Activated CD4-positive, alpha-beta memory T cell treated with anti-CD3 and anti-CD28 coated beads for 36 hours (primary cell): ENCODE measurements at regions not wholly inside any gene's neighbourhood (a gene's known extent, or its start where the extent isn't known, plus 50 kb on each side); places are given as distances from the start of the nearest gene placed in this dataset.

Experiments used
- CTCF ChIA-PET: fragments of 350-600 bp; sonication (Branson Sonifier 250); formaldehyde crosslinking; loops from one replicate; lab custom pipeline; 2021; ENCODE audit warnings: antibody characterized with exemption, inconsistent platforms; lab: Charles Lee
- POLR2A ChIA-PET: fragments of 350-600 bp; sonication (Branson Sonifier 250); formaldehyde crosslinking; loops from one replicate; lab custom pipeline; 2021; ENCODE audit warnings: antibody characterized with exemption; lab: Charles Lee
- DNase-seq: peaks from one replicate; pipeline ENCODE4 v3.0.0-alpha.2; 2020
- H3K27ac Mint-ChIP-seq: one replicate; pipeline ENCODE4 v1.8.0; 2021; ENCODE audit warnings: mixed read lengths
- H3K27me3 Mint-ChIP-seq: one replicate; pipeline ENCODE4 v1.8.0; 2021; ENCODE audit warnings: mixed read lengths
- H3K36me3 Mint-ChIP-seq: one replicate; pipeline ENCODE4 v1.8.0; 2021; ENCODE audit warnings: mixed read lengths
- H3K4me1 Mint-ChIP-seq: one replicate; pipeline ENCODE4 v1.8.0; 2021; ENCODE audit warnings: low read depth, mixed read lengths
- H3K4me3 Mint-ChIP-seq: one replicate; pipeline ENCODE4 v1.8.0; 2021; ENCODE audit warnings: mild to moderate bottlenecking, mixed read lengths
- H3K9me3 Mint-ChIP-seq: one replicate; pipeline ENCODE4 v1.8.0; 2021; ENCODE audit warnings: mixed read lengths
- intact Hi-C: fragments of 100-400 bp; cut with micrococcal nuclease; formaldehyde crosslinking; loops from one replicate; pipeline ENCODE4 v1.15.1; 2023

DNA sequence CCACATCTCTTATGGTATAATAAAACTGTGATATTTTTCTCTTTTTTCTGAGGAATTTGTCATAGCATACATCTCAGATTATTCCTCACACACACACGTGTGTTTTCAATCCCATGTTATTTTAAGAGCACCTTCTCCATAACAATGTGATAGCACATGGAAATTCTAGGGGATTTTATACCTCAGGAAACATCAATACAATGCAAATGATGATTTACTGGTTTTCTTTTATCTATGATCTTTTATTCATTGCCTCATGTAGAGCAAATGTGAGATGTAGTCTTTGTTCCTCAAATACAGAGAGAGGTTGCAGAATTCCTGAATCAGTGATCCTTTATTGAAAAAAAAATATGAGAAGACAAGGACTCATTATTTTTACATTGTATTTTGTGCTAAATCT, 128.3 kb upstream of the ROBO1 start:
- Mint-ChIP-seq H3K4me3 (no peak overlapping the region), H3K9me3 (peaks cover 18% of the 10 kb centered on the region), H3K27me3 (no peaks in the 10 kb centered on the region), H3K36me3 (no peaks in the 10 kb centered on the region), H3K27ac (no peak overlapping the region), H3K4me1 (no peaks in the 10 kb centered on the region)
- intact Hi-C loops = no loop called here
- ChIA-PET POLR2A (no interaction called here), CTCF (no interaction called here)
- DNase-seq = no peak

DNA sequence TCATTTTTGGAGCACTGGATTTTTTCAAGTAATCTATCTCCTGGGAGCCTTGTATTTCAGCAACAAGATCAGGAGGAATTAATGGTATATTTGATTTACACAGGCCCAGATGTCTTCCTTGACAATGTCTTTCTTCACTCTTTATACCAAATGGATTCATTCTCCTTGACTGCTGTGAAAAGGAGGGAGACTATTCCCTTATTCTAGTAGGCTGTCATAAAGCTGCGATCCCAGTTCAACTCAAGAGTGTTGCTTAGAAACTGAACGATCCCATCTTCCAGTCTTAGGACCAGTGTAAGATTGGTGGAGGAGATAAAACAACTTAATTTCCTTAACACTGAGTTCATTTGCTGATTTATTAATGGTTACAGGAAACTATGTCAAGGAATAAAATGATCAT, 119.4 kb upstream of the ROBO1 start:
- Mint-ChIP-seq H3K27me3 (no peaks in the 10 kb centered on the region), H3K36me3 (no peaks in the 10 kb centered on the region), H3K27ac (no peak overlapping the region), H3K9me3 (peaks cover 5% of the 10 kb centered on the region), H3K4me1 (no peaks in the 10 kb centered on the region), H3K4me3 (no peak overlapping the region)
- ChIA-PET POLR2A (no interaction called here), CTCF (no interaction called here)
- no peak for DNase-seq
- intact Hi-C loops = no loop called here

DNA sequence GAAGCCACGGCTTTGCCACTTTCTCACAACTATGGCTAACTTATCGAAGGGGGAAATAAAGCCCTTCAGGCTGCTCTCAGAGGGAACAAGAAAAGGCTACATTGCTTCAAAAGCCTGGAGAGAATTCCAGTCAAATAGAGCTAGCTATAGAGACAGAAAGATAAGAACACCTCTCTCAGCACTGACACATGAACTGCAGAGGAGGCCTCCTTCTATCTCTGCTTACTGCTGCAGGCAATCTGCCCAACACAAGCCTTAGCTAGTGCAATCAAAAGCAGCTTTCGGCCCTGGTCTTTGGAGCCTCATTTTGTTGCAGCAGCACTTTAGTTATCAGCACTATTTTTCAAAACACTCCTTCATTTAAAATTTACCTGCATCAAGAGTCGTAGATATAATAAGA, 118.4 kb upstream of the ROBO1 start:
- POLR2A ChIA-PET = no interaction called here
- CTCF ChIA-PET = no interaction called here
- DNase-seq = no peak
- Mint-ChIP-seq H3K4me3 (no peak overlapping the region), H3K27ac (no peak overlapping the region), H3K36me3 (no peaks in the 10 kb centered on the region), H3K9me3 (peaks cover under 1% of the 10 kb centered on the region), H3K4me1 (no peaks in the 10 kb centered on the region), H3K27me3 (no peaks in the 10 kb centered on the region)
- intact Hi-C loops = no loop called here

GRCh38 chr3:79885407-79885806, 117.6 kb upstream of the ROBO1 start:
- no peaks in the 10 kb centered on the region for H3K27me3 Mint-ChIP-seq
- ChIA-PET POLR2A (no interaction called here), CTCF (no interaction called here)
- intact Hi-C loops = no loop called here
- no peak overlapping the region for H3K27ac Mint-ChIP-seq
- H3K9me3 Mint-ChIP-seq = peaks cover 4% of the 10 kb centered on the region
- no peaks in the 10 kb centered on the region for H3K4me1 Mint-ChIP-seq
- no peak overlapping the region for H3K4me3 Mint-ChIP-seq
- H3K36me3 Mint-ChIP-seq = no peaks in the 10 kb centered on the region
- DNase-seq = no peak

DNA sequence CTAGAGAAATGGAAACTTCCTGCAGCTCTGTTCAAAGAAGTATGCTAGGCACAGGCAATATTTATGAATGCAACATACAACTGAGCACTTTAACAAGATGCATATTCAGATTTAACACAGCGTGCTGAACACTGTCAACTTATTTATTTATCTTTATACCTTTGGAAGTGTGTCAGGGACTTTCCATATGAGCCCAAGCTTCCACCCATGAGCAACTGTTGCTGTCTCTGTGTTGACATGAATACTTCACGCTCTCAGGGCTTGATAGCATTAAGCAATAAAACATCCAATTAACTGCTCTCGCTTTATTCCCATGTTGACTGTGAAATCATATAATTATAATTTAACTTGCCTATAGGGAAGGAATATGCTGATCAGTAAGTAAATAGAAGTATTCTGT, 116.6 kb upstream of the ROBO1 start:
- DNase-seq = no peak
- intact Hi-C loops = no loop called here
- Mint-ChIP-seq H3K36me3 (no peaks in the 10 kb centered on the region), H3K4me3 (no peak overlapping the region), H3K9me3 (peaks cover 4% of the 10 kb centered on the region), H3K27me3 (no peaks in the 10 kb centered on the region), H3K27ac (no peak overlapping the region), H3K4me1 (no peaks in the 10 kb centered on the region)
- ChIA-PET CTCF (no interaction called here), POLR2A (no interaction called here)

GRCh38 chr3:79881431-79881830, 113.6 kb upstream of the ROBO1 start:
- H3K4me3 Mint-ChIP-seq = no peak overlapping the region
- peaks cover 17% of the 10 kb centered on the region for H3K9me3 Mint-ChIP-seq

GRCh38 chr3:79878708-79879107, 110.9 kb upstream of the ROBO1 start:
- ChIA-PET CTCF (no interaction called here), POLR2A (no interaction called here)
- DNase-seq = no peak
- intact Hi-C loops = no loop called here
- no peaks in the 10 kb centered on the region for H3K27me3 Mint-ChIP-seq
- no peak overlapping the region for H3K4me3 Mint-ChIP-seq
- H3K9me3 Mint-ChIP-seq = peaks cover 21% of the 10 kb centered on the region
- no peaks in the 10 kb centered on the region for H3K36me3 Mint-ChIP-seq
- no peak overlapping the region for H3K27ac Mint-ChIP-seq
- H3K4me1 Mint-ChIP-seq = no peaks in the 10 kb centered on the region

More at GRCh38 chr3:79881431-79881830, 113.6 kb upstream of the ROBO1 start:
- ChIA-PET POLR2A (no interaction called here), CTCF (no interaction called here)
- no peaks in the 10 kb centered on the region for H3K4me1 Mint-ChIP-seq
- no peaks in the 10 kb centered on the region for H3K27me3 Mint-ChIP-seq
- no peak for DNase-seq
- intact Hi-C loops = no loop called here
- H3K27ac Mint-ChIP-seq = no peak overlapping the region
- no peaks in the 10 kb centered on the region for H3K36me3 Mint-ChIP-seq

- Mint-ChIP-seq H3K36me3 (no peaks in the 10 kb centered on the region), H3K4me3 (no peak overlapping the region), H3K4me1 (no peaks in the 10 kb centered on the region), H3K27ac (no peak overlapping the region), H3K27me3 (no peaks in the 10 kb centered on the region), H3K9me3 (peaks cover 24% of the 10 kb centered on the region)
- ChIA-PET CTCF (no interaction called here), POLR2A (no interaction called here)
- intact Hi-C loops = no loop called here
- no peak for DNase-seq
These were observed 106.8 kb upstream of the ROBO1 start for GRCh38 chr3:79874646-79875045.

DNA sequence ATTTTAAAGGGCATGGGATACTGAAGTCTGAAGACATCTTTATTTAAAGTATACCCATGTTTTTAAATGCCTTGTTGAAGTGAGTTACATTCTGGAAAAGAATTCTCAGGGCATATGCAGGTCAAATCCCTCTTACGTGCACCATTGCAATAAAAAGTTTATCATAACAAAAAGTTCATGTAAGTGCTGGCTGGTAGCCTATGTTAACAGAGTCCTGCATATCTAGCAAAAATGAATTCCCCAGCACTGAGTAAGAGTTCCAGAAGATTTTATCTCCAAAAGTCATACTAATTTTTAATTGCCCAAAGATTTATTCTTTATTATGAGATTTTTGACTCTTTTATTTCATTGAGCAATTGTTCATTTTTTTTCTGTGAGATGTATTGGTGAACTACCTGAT, 104.7 kb upstream of the ROBO1 start:
- intact Hi-C loops = no loop called here
- peaks cover 20% of the 10 kb centered on the region for H3K9me3 Mint-ChIP-seq
- no peaks in the 10 kb centered on the region for H3K27me3 Mint-ChIP-seq
- no peaks in the 10 kb centered on the region for H3K36me3 Mint-ChIP-seq
- no peaks in the 10 kb centered on the region for H3K4me1 Mint-ChIP-seq
- ChIA-PET CTCF (no interaction called here), POLR2A (no interaction called here)
- H3K27ac Mint-ChIP-seq = no peak overlapping the region
- DNase-seq = no peak
- no peak overlapping the region for H3K4me3 Mint-ChIP-seq

- intact Hi-C loops = no loop called here
- H3K9me3 Mint-ChIP-seq = peaks cover 17% of the 10 kb centered on the region
- no peaks in the 10 kb centered on the region for H3K27me3 Mint-ChIP-seq
- ChIA-PET POLR2A (no interaction called here), CTCF (no interaction called here)
- no peak overlapping the region for H3K27ac Mint-ChIP-seq
- no peak overlapping the region for H3K4me3 Mint-ChIP-seq
- H3K4me1 Mint-ChIP-seq = no peaks in the 10 kb centered on the region
- no peak for DNase-seq
- H3K36me3 Mint-ChIP-seq = no peaks in the 10 kb centered on the region
These were observed 103.9 kb upstream of the ROBO1 start for GRCh38 chr3:79871656-79872055.

DNA sequence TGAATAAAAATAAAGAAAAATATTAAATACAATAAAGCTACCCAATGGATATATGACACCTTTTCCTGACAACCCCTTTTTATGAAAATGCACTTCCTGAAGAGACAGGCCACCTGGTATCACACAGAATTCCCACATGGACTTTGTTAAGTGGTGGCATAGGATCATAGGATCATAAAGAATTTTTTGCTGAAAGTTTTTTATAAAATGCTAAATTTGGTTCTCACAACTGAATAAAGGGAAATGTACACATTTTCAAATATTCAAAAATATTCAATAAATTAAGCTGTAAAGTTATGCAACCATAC, 102.5 kb upstream of the ROBO1 start:
- Mint-ChIP-seq H3K9me3 (peaks cover 13% of the 10 kb centered on the region), H3K27ac (no peak overlapping the region), H3K36me3 (no peaks in the 10 kb centered on the region), H3K4me1 (no peaks in the 10 kb centered on the region), H3K27me3 (no peaks in the 10 kb centered on the region), H3K4me3 (no peak overlapping the region)
- CTCF ChIA-PET = no interaction called here
- POLR2A ChIA-PET = no interaction called here
- no peak for DNase-seq
- intact Hi-C loops = no loop called here

- POLR2A ChIA-PET = no interaction called here
- Mint-ChIP-seq H3K27ac (no peak overlapping the region), H3K36me3 (no peaks in the 10 kb centered on the region), H3K27me3 (no peaks in the 10 kb centered on the region), H3K9me3 (peaks cover 13% of the 10 kb centered on the region), H3K4me1 (no peaks in the 10 kb centered on the region), H3K4me3 (no peak overlapping the region)
- intact Hi-C loops = no loop called here
- DNase-seq = no peak
- CTCF ChIA-PET = no interaction called here
These were observed 101.9 kb upstream of the ROBO1 start for GRCh38 chr3:79869461-79870312.

- Mint-ChIP-seq H3K9me3 (peaks cover 17% of the 10 kb centered on the region), H3K36me3 (no peaks in the 10 kb centered on the region), H3K4me3 (no peak overlapping the region), H3K27ac (no peak overlapping the region), H3K27me3 (no peaks in the 10 kb centered on the region), H3K4me1 (no peaks in the 10 kb centered on the region)
- CTCF ChIA-PET = no interaction called here
- POLR2A ChIA-PET = no interaction called here
- intact Hi-C loops = no loop called here
- no peak for DNase-seq
These were observed 98.4 kb upstream of the ROBO1 start for GRCh38 chr3:79866162-79866561.
